DOHH2 (cell line): ENCODE measurements at regions not wholly inside any gene's neighbourhood (a gene's known extent, or its start where the extent isn't known, plus 50 kb on each side); places are given as distances from the start of the nearest gene placed in this dataset.
"Not testable (repeated sequence)": the region's sequence is repeated elsewhere in the genome, so short reads cannot be mapped to it uniquely, and the experiment has no call there.

Experiments
- H3F3A ChIP-seq: fragments of 200-600 bp; sonication (generic), shearing (Covaris generic); 2 replicates; pipeline ENCODE4 v1.6.0; 2016; ENCODE audit warnings: antibody characterized with exemption, mild to moderate bottlenecking; ENCODE audit not compliant: control insufficient read depth, insufficient read depth
- H3K27ac ChIP-seq: fragments of 200-600 bp; sonication (generic); 2 replicates; pipeline ENCODE4 v1.5.1; 2014; ENCODE audit warnings: low read depth, mild to moderate bottlenecking, low read length, moderate library complexity
- H3K27me3 ChIP-seq: fragments of 200-600 bp; sonication (generic); 2 replicates; pipeline ENCODE4 v1.6.1; 2014; ENCODE audit warnings: mild to moderate bottlenecking, low read length, mixed read lengths; ENCODE audit not compliant: control insufficient read depth
- H3K36me3 ChIP-seq: fragments of 200-600 bp; sonication (generic); 2 replicates; pipeline ENCODE4 v1.6.1; 2014; ENCODE audit warnings: mild to moderate bottlenecking, low read length, moderate library complexity, mixed read lengths; ENCODE audit not compliant: control insufficient read depth
- H3K4me1 ChIP-seq: fragments of 200-600 bp; sonication (generic); 2 replicates; pipeline ENCODE4 v1.6.1; 2014; ENCODE audit warnings: mild to moderate bottlenecking, low read length, mixed read lengths; ENCODE audit not compliant: control insufficient read depth
- H3K4me2 ChIP-seq: fragments of 200-600 bp; sonication (generic); 2 replicates; pipeline ENCODE4 v1.6.0; 2014; ENCODE audit warnings: mild to moderate bottlenecking, low read length, moderate library complexity
- H3K4me3 ChIP-seq: fragments of 200-600 bp; sonication (generic); 2 replicates; pipeline ENCODE4 v1.5.1; 2014; ENCODE audit warnings: mild to moderate bottlenecking, low read length, mixed read lengths
- H3K79me2 ChIP-seq: fragments of 200-600 bp; sonication (generic); 2 replicates; pipeline ENCODE4 v1.6.1; 2014; ENCODE audit warnings: mild to moderate bottlenecking, low read length, mixed read lengths; ENCODE audit not compliant: control insufficient read depth
- H3K9me2 ChIP-seq: fragments of 200-600 bp; sonication (generic); replicated peaks from 2 replicates; pipeline ENCODE4 v1.6.1; 2014; ENCODE audit warnings: mild to moderate bottlenecking, low read length, mixed read lengths; ENCODE audit not compliant: control insufficient read depth
- H3K9me3 ChIP-seq: fragments of 200-600 bp; sonication (generic); 2 replicates; pipeline ENCODE4 v1.6.1; 2014; ENCODE audit warnings: antibody characterized with exemption, low read length, mixed read lengths; ENCODE audit not compliant: control insufficient read depth, insufficient read depth
- H4K20me1 ChIP-seq: fragments of 200-600 bp; sonication (generic); 2 replicates; pipeline ENCODE4 v1.6.0; 2014; ENCODE audit warnings: low read depth, mild to moderate bottlenecking, antibody characterized with exemption, low read length, moderate library complexity; ENCODE audit not compliant: control insufficient read depth, insufficient read depth
- CTCF ChIP-seq: fragments of 200-600 bp; sonication (generic); IDR thresholded peaks from one replicate; pipeline ENCODE4 v1.5.1; 2014; ENCODE audit warnings: antibody characterized with exemption, mild to moderate bottlenecking, low read depth, low read length; ENCODE audit not compliant: poor library complexity, severe bottlenecking
- EZH2phosphoT487 ChIP-seq: fragments of 200-600 bp; sonication (generic); IDR thresholded peaks from 2 replicates; pipeline ENCODE4 v1.6.1; 2017; ENCODE audit warnings: borderline replicate concordance, mild to moderate bottlenecking, antibody characterized with exemption, low read length, moderate library complexity, mixed read lengths

GRCh38 chr7:66505531-66506451, 122.9 kb upstream of the KCTD7 start:
- TF ChIP-seq EZH2phosphoT487 (no peak), CTCF (no peak)
- no peak overlapping the region for H3K27ac ChIP-seq
- H3K4me2 ChIP-seq, result no peak overlapping the region

GRCh38 chr7:66506703-66507102, 122.0 kb upstream of the KCTD7 start:
- not testable (repeated sequence) for H3K36me3 ChIP-seq, H3F3A ChIP-seq, H4K20me1 ChIP-seq, H3K9me3 ChIP-seq, H3K4me1 ChIP-seq, H3K79me2 ChIP-seq, H3K4me2 ChIP-seq, H3K27ac ChIP-seq, H3K4me3 ChIP-seq, H3K27me3 ChIP-seq, H3K9me2 ChIP-seq

More at GRCh38 chr7:66505531-66506451, 122.9 kb upstream of the KCTD7 start:
- no peak overlapping the region for H3K4me3 ChIP-seq
- no peaks in the 10 kb centered on the region for H4K20me1 ChIP-seq
- no peaks in the 10 kb centered on the region for H3F3A ChIP-seq
- no peaks in the 10 kb centered on the region for H3K36me3 ChIP-seq
- no peaks in the 10 kb centered on the region for H3K4me1 ChIP-seq
- no peaks in the 10 kb centered on the region for H3K9me2 ChIP-seq
- no peaks in the 10 kb centered on the region for H3K9me3 ChIP-seq
- H3K79me2 ChIP-seq, result no peaks in the 10 kb centered on the region
- H3K27me3 ChIP-seq, result 0 out of 2 replicates have a peak, but pooled peaks cover 2% of the 10 kb centered on the region

GRCh38 chr7:66507764-66508296, 120.9 kb upstream of the KCTD7 start:
- H3K9me3 ChIP-seq, result no peaks in the 10 kb centered on the region
- no peaks in the 10 kb centered on the region for H3K79me2 ChIP-seq
- H4K20me1 ChIP-seq, result no peaks in the 10 kb centered on the region
- no peaks in the 10 kb centered on the region for H3K36me3 ChIP-seq
- no peak for TF ChIP-seq EZH2phosphoT487
- no peak for TF ChIP-seq CTCF
- 0 out of 2 replicates have a peak, but pooled peaks cover 2% of the 10 kb centered on the region for H3K27me3 ChIP-seq
- no peaks in the 10 kb centered on the region for H3K4me1 ChIP-seq
- H3K4me3 ChIP-seq, result no peak overlapping the region
- H3F3A ChIP-seq, result no peaks in the 10 kb centered on the region
- H3K9me2 ChIP-seq, result no peaks in the 10 kb centered on the region
- H3K27ac ChIP-seq, result no peak overlapping the region
- no peak overlapping the region for H3K4me2 ChIP-seq

GRCh38 chr7:66508431-66508830, 120.2 kb upstream of the KCTD7 start:
- Histone ChIP-seq H3K4me2 (no peak overlapping the region), H3K9me2 (no peaks in the 10 kb centered on the region), H3K4me3 (no peak overlapping the region), H3K36me3 (no peaks in the 10 kb centered on the region), H3F3A (no peaks in the 10 kb centered on the region), H3K27me3 (0 out of 2 replicates have a peak, but pooled peaks cover 2% of the 10 kb centered on the region), H4K20me1 (no peaks in the 10 kb centered on the region), H3K4me1 (no peaks in the 10 kb centered on the region), H3K79me2 (no peaks in the 10 kb centered on the region), H3K27ac (no peak overlapping the region), H3K9me3 (no peaks in the 10 kb centered on the region)
- TF ChIP-seq EZH2phosphoT487 (no peak), CTCF (no peak)
